Caco-2 (cell line): ENCODE measurements at regions not wholly inside any gene's neighbourhood (a gene's known extent, or its start where the extent isn't known, plus 50 kb on each side); places are given as distances from the start of the nearest gene placed in this dataset.

Experiments
- BruUV-seq: library from RNA; stranded (reverse); fragments of 400-500 nt; replicated peaks from 2 replicates; lab custom pipeline; 2021; lab: Mats Ljungman, UMichigan
- CTCF ChIA-PET: fragments of 300-600 bp; sonication (Branson Sonifier 250); formaldehyde crosslinking; loops from one replicate; lab custom pipeline; 2022; ENCODE audit warnings: antibody characterized with exemption; lab: Charles Lee
- POLR2A ChIA-PET: fragments of 300-600 bp; sonication (Branson Sonifier 250); formaldehyde crosslinking; loops from one replicate; lab custom pipeline; 2022; ENCODE audit warnings: antibody characterized with exemption; lab: Charles Lee
- DNase-seq, 2 experiments: peaks; one replicate each; pipeline versions ENCODE4 v3.0.0 to v3.0.0-alpha.2; 2020 to 2022
- H3K27me3 ChIP-seq: replicated peaks from 2 replicates; pipeline ENCODE4 v1.6.0; 2011; ENCODE audit warnings: low read length; ENCODE audit not compliant: control insufficient read depth, insufficient read depth
- H3K36me3 ChIP-seq: 2 replicates; pipeline ENCODE4 v1.5.1; 2011; ENCODE audit warnings: low read length; ENCODE audit not compliant: control insufficient read depth, insufficient read depth
- H3K4me1 ChIP-seq: fragments of 250-450 bp; sonication (Bioruptor Pico); 2 replicates; pipeline ENCODE4 v1.5.1; 2020; ENCODE audit warnings: mild to moderate bottlenecking
- H3K4me3 ChIP-seq: 2 replicates; pipeline ENCODE4 v1.5.1; 2011; ENCODE audit warnings: low read depth, mild to moderate bottlenecking, control low read depth, low read length
- H3K9me3 ChIP-seq: fragments of 250-450 bp; sonication (Bioruptor Pico); 2 replicates; pipeline ENCODE4 v1.5.1; 2020; ENCODE audit warnings: mild to moderate bottlenecking, moderate library complexity
- H3K27ac Mint-ChIP-seq: one replicate; pipeline ENCODE4 v1.8.0; 2022; ENCODE audit warnings: mixed read lengths; ENCODE audit not compliant: unreplicated experiment
- H3K27me3 Mint-ChIP-seq: one replicate; pipeline ENCODE4 v1.8.0; 2022; ENCODE audit warnings: mixed read lengths; ENCODE audit not compliant: insufficient read depth, unreplicated experiment
- H3K36me3 Mint-ChIP-seq: one replicate; pipeline ENCODE4 v1.8.0; 2022; ENCODE audit warnings: mild to moderate bottlenecking, mixed read lengths; ENCODE audit not compliant: insufficient read depth, unreplicated experiment
- H3K4me1 Mint-ChIP-seq: one replicate; pipeline ENCODE4 v1.8.0; 2022; ENCODE audit warnings: low read depth, mixed read lengths; ENCODE audit not compliant: unreplicated experiment
- H3K4me3 Mint-ChIP-seq: one replicate; pipeline ENCODE4 v1.8.0; 2022; ENCODE audit warnings: mild to moderate bottlenecking, moderate library complexity, mixed read lengths; ENCODE audit not compliant: unreplicated experiment
- H3K9me3 Mint-ChIP-seq: one replicate; pipeline ENCODE4 v1.8.0; 2022; ENCODE audit warnings: mixed read lengths; ENCODE audit not compliant: unreplicated experiment
- intact Hi-C: fragments of 100-400 bp; cut with micrococcal nuclease; formaldehyde crosslinking; loops from one replicate; pipeline ENCODE4 v1.10.0; 2022; ENCODE audit not compliant: unreplicated experiment
- TF ChIP-seq, protein P1 (sequence below), 2 experiments: fragments of 200-600 bp in 1 of 2; IDR thresholded peaks; 1 replicate in 1 of 2; 2 replicates in 1 of 2; pipeline versions ENCODE4 v1.5.1 to v1.8.0; 2011 to 2022; ENCODE audit warnings: antibody characterized with exemption in 1 of 2, control low read depth in 1 of 2, inconsistent platforms in 1 of 2, low read depth in 1 of 2, low read length in 1 of 2, mild to moderate bottlenecking in 1 of 2, moderate library complexity in 1 of 2; ENCODE audit not compliant: insufficient read depth in 1 of 2, severe bottlenecking in 1 of 2, unreplicated experiment in 1 of 2

DNA sequence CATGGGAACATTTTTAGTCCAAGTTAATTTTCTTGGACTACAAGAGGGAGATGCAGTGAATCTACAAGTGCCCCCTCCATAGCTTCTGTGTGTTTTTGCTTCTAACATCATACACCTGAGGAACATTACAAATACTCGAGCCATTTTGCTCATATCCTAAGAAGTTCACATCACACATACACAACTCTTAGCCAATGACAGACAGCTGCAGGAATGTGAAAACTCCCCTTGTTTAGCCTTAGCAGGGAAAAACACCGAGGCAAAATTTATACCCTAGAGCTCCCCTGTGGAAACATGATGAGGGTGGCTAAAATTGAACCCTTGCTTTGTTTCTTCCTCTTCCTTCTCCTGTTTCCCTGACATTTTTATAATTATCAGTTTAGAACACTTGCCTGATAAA, 928.3 kb upstream of the NRXN1 start:
- no peaks in the 10 kb centered on the region for H3K27me3 Mint-ChIP-seq
- Histone ChIP-seq H3K4me1 (no peaks in the 10 kb centered on the region), H3K27me3 (no peaks in the 10 kb centered on the region), H3K4me3 (no peak overlapping the region), H3K9me3 (no peaks in the 10 kb centered on the region), H3K36me3 (no peaks in the 10 kb centered on the region)
- ChIA-PET CTCF (no interaction called here), POLR2A (no interaction called here)
- intact Hi-C loops, result no loop called here
- no TSS peak for BruUV-seq
- no peaks in the 10 kb centered on the region for H3K4me1 Mint-ChIP-seq
- TF ChIP-seq, protein P1, sequence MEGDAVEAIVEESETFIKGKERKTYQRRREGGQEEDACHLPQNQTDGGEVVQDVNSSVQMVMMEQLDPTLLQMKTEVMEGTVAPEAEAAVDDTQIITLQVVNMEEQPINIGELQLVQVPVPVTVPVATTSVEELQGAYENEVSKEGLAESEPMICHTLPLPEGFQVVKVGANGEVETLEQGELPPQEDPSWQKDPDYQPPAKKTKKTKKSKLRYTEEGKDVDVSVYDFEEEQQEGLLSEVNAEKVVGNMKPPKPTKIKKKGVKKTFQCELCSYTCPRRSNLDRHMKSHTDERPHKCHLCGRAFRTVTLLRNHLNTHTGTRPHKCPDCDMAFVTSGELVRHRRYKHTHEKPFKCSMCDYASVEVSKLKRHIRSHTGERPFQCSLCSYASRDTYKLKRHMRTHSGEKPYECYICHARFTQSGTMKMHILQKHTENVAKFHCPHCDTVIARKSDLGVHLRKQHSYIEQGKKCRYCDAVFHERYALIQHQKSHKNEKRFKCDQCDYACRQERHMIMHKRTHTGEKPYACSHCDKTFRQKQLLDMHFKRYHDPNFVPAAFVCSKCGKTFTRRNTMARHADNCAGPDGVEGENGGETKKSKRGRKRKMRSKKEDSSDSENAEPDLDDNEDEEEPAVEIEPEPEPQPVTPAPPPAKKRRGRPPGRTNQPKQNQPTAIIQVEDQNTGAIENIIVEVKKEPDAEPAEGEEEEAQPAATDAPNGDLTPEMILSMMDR (IDR thresholded peaks at IDR 0.05; ENCODE audit: insufficient read depth in 1 of 2, low read depth in 1 of 2, low read length in 1 of 2, severe bottlenecking in 1 of 2, unreplicated experiment in 1 of 2), result no peak
- no peak overlapping the region for H3K4me3 Mint-ChIP-seq
- DNase-seq, result no peak
- no peaks in the 10 kb centered on the region for H3K36me3 Mint-ChIP-seq
- H3K27ac Mint-ChIP-seq, result no peak overlapping the region
- H3K9me3 Mint-ChIP-seq, result no peaks in the 10 kb centered on the region

DNA sequence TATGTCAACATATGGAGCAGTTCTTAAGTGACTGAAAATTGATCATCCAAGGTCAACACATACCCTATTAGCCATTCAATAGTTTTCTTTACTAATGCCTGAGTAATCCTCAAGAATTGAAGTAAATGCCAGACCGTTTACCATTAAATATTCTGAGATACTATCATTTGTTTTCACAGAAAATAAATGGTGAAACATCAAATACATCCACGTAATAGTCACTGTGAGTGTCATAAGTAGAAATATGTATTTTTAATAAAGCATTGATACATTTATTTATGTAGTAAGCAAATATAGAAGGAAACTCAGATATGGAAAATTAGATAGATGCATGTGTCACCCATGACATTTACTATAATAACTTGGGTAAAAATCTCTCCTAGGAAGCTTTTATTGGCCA, 927.8 kb upstream of the NRXN1 start:
- no TSS peak for BruUV-seq
- no peak for DNase-seq
- Mint-ChIP-seq H3K36me3 (no peaks in the 10 kb centered on the region), H3K27ac (no peak overlapping the region), H3K4me3 (no peak overlapping the region), H3K4me1 (no peaks in the 10 kb centered on the region), H3K27me3 (no peaks in the 10 kb centered on the region), H3K9me3 (no peaks in the 10 kb centered on the region)
- no peaks in the 10 kb centered on the region for H3K4me1 ChIP-seq
- H3K36me3 ChIP-seq, result no peaks in the 10 kb centered on the region
- POLR2A ChIA-PET, result no interaction called here
- no peaks in the 10 kb centered on the region for H3K9me3 ChIP-seq
- CTCF ChIA-PET, result no interaction called here
- no peaks in the 10 kb centered on the region for H3K27me3 ChIP-seq
- TF ChIP-seq, protein P1 (IDR thresholded peaks at IDR 0.05; ENCODE audit: insufficient read depth in 1 of 2, low read depth in 1 of 2, low read length in 1 of 2, severe bottlenecking in 1 of 2, unreplicated experiment in 1 of 2), result no peak
- H3K4me3 ChIP-seq, result no peak overlapping the region
- intact Hi-C loops, result no loop called here

DNA sequence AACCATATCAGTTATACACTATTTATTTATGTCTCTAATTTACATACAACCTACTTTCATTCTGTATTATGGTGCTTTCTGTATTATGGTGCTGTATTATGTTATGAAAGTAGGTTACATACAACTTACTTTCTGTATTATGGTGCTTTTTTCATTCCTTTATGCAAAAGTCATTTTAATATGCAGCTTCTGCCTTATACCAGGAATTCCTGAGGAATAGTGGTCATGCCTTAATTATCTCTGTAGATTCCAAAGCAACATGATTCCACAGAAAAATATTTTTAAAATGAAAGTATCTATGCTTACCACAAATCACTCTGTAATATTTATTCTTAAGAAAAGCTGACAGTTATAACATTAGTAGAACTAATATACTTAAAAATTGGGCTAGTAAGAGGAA, 922.0 kb upstream of the NRXN1 start:
- intact Hi-C loops, result no loop called here
- H3K9me3 ChIP-seq, result peaks cover 9% of the 10 kb centered on the region; the same call in 1 of the 2 replicates
- H3K36me3 ChIP-seq, result no peaks in the 10 kb centered on the region
- no peak overlapping the region for H3K4me3 Mint-ChIP-seq
- no TSS peak for BruUV-seq
- no peak overlapping the region for H3K4me3 ChIP-seq
- H3K27me3 ChIP-seq, result no peaks in the 10 kb centered on the region
- H3K9me3 Mint-ChIP-seq, result peaks cover 15% of the 10 kb centered on the region
- H3K4me1 Mint-ChIP-seq, result no peaks in the 10 kb centered on the region
- no peak for DNase-seq
- no peaks in the 10 kb centered on the region for H3K36me3 Mint-ChIP-seq
- TF ChIP-seq, protein P1 (IDR thresholded peaks at IDR 0.05; ENCODE audit: insufficient read depth in 1 of 2, low read depth in 1 of 2, low read length in 1 of 2, severe bottlenecking in 1 of 2, unreplicated experiment in 1 of 2), result no peak
- ChIA-PET CTCF (no interaction called here), POLR2A (no interaction called here)
- H3K4me1 ChIP-seq, result no peaks in the 10 kb centered on the region
- no peak overlapping the region for H3K27ac Mint-ChIP-seq
- H3K27me3 Mint-ChIP-seq, result no peaks in the 10 kb centered on the region
